DMS 273 (cell line): ENCODE measurements at regions not wholly inside any gene's neighbourhood (a gene's known extent, or its start where the extent isn't known, plus 50 kb on each side); places are given as distances from the start of the nearest gene placed in this dataset.
"Not testable (repeated sequence)": the region's sequence is repeated elsewhere in the genome, so short reads cannot be mapped to it uniquely, and the experiment has no call there.

Source experiments
- DNase-seq: peaks from one replicate; lab custom pipeline; 2025; ENCODE audit not compliant: unreplicated experiment; lab: John Stamatoyannopoulos, UW

- DNase-seq = not testable (repeated sequence)
Observed at GRCh38 chr11:116028506-116028905, 524.3 kb upstream of the CADM1 start.

- DNase-seq = no peak
Observed at GRCh38 chr11:115999437-115999836, 495.2 kb upstream of the CADM1 start.

- no peak for DNase-seq
Observed at GRCh38 chr11:115996808-115997188, 492.6 kb upstream of the CADM1 start.

GRCh38 chr11:115996125-115996807 is 492.1 kb upstream of the CADM1 start:
- no peak for DNase-seq

GRCh38 chr11:115993590-115993989 is 489.4 kb upstream of the CADM1 start:
- DNase-seq = no peak

- DNase-seq = peak; percentile 16
Observed at GRCh38 chr11:115990004-115990447, 485.8 kb upstream of the CADM1 start.

- no peak for DNase-seq
Observed at GRCh38 chr11:115985896-115986295, 481.7 kb upstream of the CADM1 start.

- no peak for DNase-seq
Observed at GRCh38 chr11:115984228-115984627, 480.0 kb upstream of the CADM1 start.

- no peak for DNase-seq
Observed at GRCh38 chr11:115982666-115983065, 478.5 kb upstream of the CADM1 start.

- DNase-seq = no peak
Observed at GRCh38 chr11:115981814-115982471, 477.7 kb upstream of the CADM1 start.

- DNase-seq = no peak
Observed at GRCh38 chr11:115981104-115981481, 476.9 kb upstream of the CADM1 start.

- no peak for DNase-seq
Observed at GRCh38 chr11:115980337-115981103, 476.3 kb upstream of the CADM1 start.

GRCh38 chr11:115974703-115975102 is 470.5 kb upstream of the CADM1 start:
- no peak for DNase-seq

- not testable (repeated sequence) for DNase-seq
Observed at GRCh38 chr11:115967203-115967602, 463.0 kb upstream of the CADM1 start.

- peak; percentile 11 for DNase-seq
Observed at GRCh38 chr11:115965767-115966504, 461.7 kb upstream of the CADM1 start.

GRCh38 chr11:115964091-115964490 is 459.9 kb upstream of the CADM1 start:
- no peak for DNase-seq

- peak; percentile 40 for DNase-seq
Observed at GRCh38 chr11:115963156-115963555, 458.9 kb upstream of the CADM1 start.

GRCh38 chr11:115961159-115962003 is 457.2 kb upstream of the CADM1 start:
- DNase-seq = no peak

GRCh38 chr11:115959081-115959486 is 454.9 kb upstream of the CADM1 start:
- peak; percentile 49 for DNase-seq
